IMR-90 (cell line): ENCODE measurements at regions not wholly inside any gene's neighbourhood (a gene's known extent, or its start where the extent isn't known, plus 50 kb on each side); places are given as distances from the start of the nearest gene placed in this dataset.

Source experiments
- ATAC-seq: fragments of 200-7000 bp; cut with Tn5 transposase; 2 replicates; pipeline ENCODE4 v1.9.1; 2020; ENCODE audit warnings: low read depth, mild to moderate bottlenecking, moderate library complexity
- BruUV-seq: library from RNA; stranded (reverse); fragments of 400-500 nt; replicated peaks from 2 replicates; lab custom pipeline; 2021; lab: Mats Ljungman, UMichigan
- CTCF ChIA-PET: fragments of 300-600 bp; formaldehyde crosslinking; extraction: SDS; loops from one replicate; lab custom pipeline; 2021; ENCODE audit warnings: antibody characterized with exemption; lab: Yijun Ruan, JAX
- POLR2A ChIA-PET: fragments of 300-600 bp; sonication (Branson Sonifier 250); formaldehyde crosslinking; loops from one replicate; lab custom pipeline; 2022; ENCODE audit warnings: antibody characterized with exemption; ENCODE audit not compliant: unreplicated experiment; lab: Charles Lee
- DNase-seq: peaks from one replicate; pipeline ENCODE4 v3.0.0; 2013
- H2AFZ ChIP-seq: replicated peaks from 2 replicates; pipeline ENCODE3; 2013; ENCODE audit warnings: low read length, mild to moderate bottlenecking; ENCODE audit not compliant: poor library complexity
- H2AK5ac ChIP-seq: 2 replicates; pipeline ENCODE4 v1.6.1; 2013; ENCODE audit warnings: low read depth, low read length, inconsistent platforms
- H2AK9ac ChIP-seq: replicated peaks from 2 replicates; pipeline ENCODE3; 2013; ENCODE audit warnings: mild to moderate bottlenecking, low read depth, low read length, moderate library complexity; ENCODE audit not compliant: poor library complexity
- H2BK120ac ChIP-seq: 2 replicates; pipeline ENCODE4 v1.6.1; 2013; ENCODE audit warnings: low read depth, low read length, inconsistent platforms
- H2BK15ac ChIP-seq: 3 replicates; pipeline ENCODE4 v1.6.1; 2013; ENCODE audit warnings: low read depth, low read length, inconsistent platforms
- H2BK20ac ChIP-seq: 2 replicates; pipeline ENCODE4 v1.6.1; 2013; ENCODE audit warnings: low read depth, mild to moderate bottlenecking, inconsistent platforms, low read length, moderate library complexity
- H2BK5ac ChIP-seq: 2 replicates; pipeline ENCODE4 v1.6.1; 2013; ENCODE audit warnings: mild to moderate bottlenecking, low read depth, low read length, inconsistent platforms; ENCODE audit not compliant: poor library complexity, severe bottlenecking
- H3K14ac ChIP-seq: replicated peaks from 2 replicates; pipeline ENCODE4 v1.6.1; 2013; ENCODE audit warnings: low read depth, low read length, inconsistent platforms
- H3K18ac ChIP-seq: 2 replicates; pipeline ENCODE4 v1.6.1; 2013; ENCODE audit warnings: low read depth, low read length, control low read depth
- H3K23ac ChIP-seq: 2 replicates; pipeline ENCODE4 v1.6.1; 2013; ENCODE audit warnings: low read depth, low read length, inconsistent platforms
- H3K27ac ChIP-seq: 2 replicates; pipeline ENCODE4 v1.5.1; 2013; ENCODE audit warnings: mild to moderate bottlenecking, control low read depth, low read length; ENCODE audit not compliant: insufficient read depth
- H3K27me3 ChIP-seq: 2 replicates; pipeline ENCODE4 v1.6.1; 2013; ENCODE audit warnings: low read length; ENCODE audit not compliant: control insufficient read depth, insufficient read depth
- H3K36me3 ChIP-seq: 2 replicates; pipeline ENCODE4 v1.6.1; 2013; ENCODE audit warnings: low read length, mixed read lengths; ENCODE audit not compliant: control insufficient read depth, insufficient read depth
- H3K4ac ChIP-seq: 2 replicates; pipeline ENCODE4 v1.6.1; 2013; ENCODE audit warnings: low read depth, low read length, inconsistent platforms
- H3K4me1 ChIP-seq: 2 replicates; pipeline ENCODE4 v1.6.1; 2013; ENCODE audit warnings: low read length, mixed read lengths; ENCODE audit not compliant: control insufficient read depth, insufficient read depth
- H3K4me2 ChIP-seq: 2 replicates; pipeline ENCODE4 v1.6.1; 2013; ENCODE audit warnings: low read depth, mild to moderate bottlenecking, control low read depth, low read length, moderate library complexity
- H3K4me3 ChIP-seq: 2 replicates; pipeline ENCODE4 v1.5.1; 2013; ENCODE audit warnings: low read depth, mild to moderate bottlenecking, control low read depth, low read length, moderate library complexity; ENCODE audit not compliant: insufficient read depth
- H3K56ac ChIP-seq: 2 replicates; pipeline ENCODE4 v1.6.1; 2013; ENCODE audit warnings: low read length, inconsistent platforms; ENCODE audit not compliant: insufficient read depth; ENCODE audit errors: extremely low read depth
- H3K79me1 ChIP-seq, 2 experiments: 2 replicates each; pipeline ENCODE4 v1.6.1; 2013; ENCODE audit warnings: low read length in 2 of 2, inconsistent platforms in 1 of 2, low read depth in 1 of 2
- H3K9ac ChIP-seq: 2 replicates; pipeline ENCODE4 v1.6.1; 2013; ENCODE audit warnings: low read depth, low read length, control low read depth
- H3K9me1 ChIP-seq: 2 replicates; pipeline ENCODE4 v1.6.1; 2013; ENCODE audit warnings: low read length, inconsistent platforms; ENCODE audit not compliant: insufficient read depth
- H3K9me3 ChIP-seq: 2 replicates; pipeline ENCODE4 v1.6.1; 2013; ENCODE audit warnings: low read length; ENCODE audit not compliant: control insufficient read depth, insufficient read depth
- H4K20me1 ChIP-seq: 2 replicates; pipeline ENCODE4 v1.6.1; 2013; ENCODE audit warnings: low read length, inconsistent platforms; ENCODE audit not compliant: insufficient read depth
- H4K5ac ChIP-seq: 2 replicates; pipeline ENCODE4 v1.6.1; 2013; ENCODE audit warnings: mild to moderate bottlenecking, low read depth, low read length, control low read depth
- H4K8ac ChIP-seq, 2 experiments: 2 replicates each; pipeline ENCODE4 v1.6.1; 2013; ENCODE audit warnings: low read depth in 2 of 2, low read length in 2 of 2, control low read depth in 1 of 2, inconsistent platforms in 1 of 2
- H4K91ac ChIP-seq: 2 replicates; pipeline ENCODE4 v1.6.1; 2013; ENCODE audit warnings: low read depth, low read length, inconsistent platforms; ENCODE audit not compliant: insufficient read depth
- BHLHE40 ChIP-seq: fragments of 150-350 bp; IDR thresholded peaks from 2 replicates; pipeline ENCODE4 v1.6.1; 2016; ENCODE audit warnings: mild to moderate bottlenecking, low read depth, low read length
- CEBPB ChIP-seq: IDR thresholded peaks from 2 replicates; pipeline ENCODE4 v1.6.1; 2012; ENCODE audit warnings: low read depth, low read length, improper control_type of control experiment
- CHD1 ChIP-seq: IDR thresholded peaks from 2 replicates; pipeline ENCODE4 v1.6.1; 2012; ENCODE audit warnings: low read depth, low read length, improper control_type of control experiment
- CTCF ChIP-seq: conservative IDR thresholded peaks from 2 replicates; pipeline ENCODE4 v1.5.1; 2012; ENCODE audit warnings: mild to moderate bottlenecking, low read depth, low read length, improper control_type of control experiment
- ELK1 ChIP-seq: fragments of 150-350 bp; IDR thresholded peaks from 2 replicates; pipeline ENCODE4 v1.6.1; 2016; ENCODE audit warnings: low read depth, mild to moderate bottlenecking, low read length, moderate library complexity, borderline replicate concordance
- FOS ChIP-seq: fragments of 150-350 bp; IDR thresholded peaks from 2 replicates; pipeline ENCODE4 v1.6.1; 2016; ENCODE audit warnings: low read depth, low read length
- MAFK ChIP-seq: IDR thresholded peaks from 2 replicates; pipeline ENCODE4 v1.6.1; 2012; ENCODE audit warnings: low read depth, low read length, improper control_type of control experiment
- MAZ ChIP-seq: IDR thresholded peaks from 2 replicates; pipeline ENCODE4 v1.6.1; 2012; ENCODE audit warnings: low read depth, mild to moderate bottlenecking, low read length, improper control_type of control experiment, moderate library complexity, borderline replicate concordance
- MXI1 ChIP-seq: IDR thresholded peaks from 2 replicates; pipeline ENCODE4 v1.6.1; 2012; ENCODE audit warnings: low read depth, mild to moderate bottlenecking, low read length, moderate library complexity, borderline replicate concordance
- NFE2L2 ChIP-seq: fragments of 150-350 bp; IDR thresholded peaks from 2 replicates; pipeline ENCODE4 v1.6.1; 2016; ENCODE audit warnings: low read depth, mild to moderate bottlenecking, low read length
- POLR2A ChIP-seq: IDR thresholded peaks from 2 replicates; pipeline ENCODE4 v1.6.1; 2012; ENCODE audit warnings: mild to moderate bottlenecking, low read depth, low read length
- RAD21 ChIP-seq: IDR thresholded peaks from 2 replicates; pipeline ENCODE4 v1.6.1; 2012; ENCODE audit warnings: low read length, improper control_type of control experiment
- RCOR1 ChIP-seq: IDR thresholded peaks from 2 replicates; pipeline ENCODE4 v1.6.1; 2012; ENCODE audit warnings: mild to moderate bottlenecking, low read length, improper control_type of control experiment; ENCODE audit not compliant: insufficient replicate concordance
- RFX5 ChIP-seq: IDR thresholded peaks from 2 replicates; pipeline ENCODE4 v1.8.0; 2012; ENCODE audit warnings: low read depth, mild to moderate bottlenecking, low read length, moderate library complexity
- SMC3 ChIP-seq: fragments of 150-350 bp; IDR thresholded peaks from 2 replicates; pipeline ENCODE4 v1.6.1; 2016; ENCODE audit warnings: low read depth, mild to moderate bottlenecking, antibody characterized with exemption, low read length, moderate library complexity
- WGBS, 2 experiments: methylation state at CpG; one replicate each; pipeline versions ENCODE4 v1.1.5 to v1.1.7; 2013; ENCODE audit warnings: missing lambda C conversion rate in 2 of 2; ENCODE audit not compliant: insufficient read length in 1 of 2; ENCODE audit errors: extremely low coverage in 2 of 2; 5-methylcytosine and 5-hydroxymethylcytosine counted together
- dilution Hi-C: fragments of 300-500 bp; cut with HindIII; formaldehyde crosslinking; loops from one replicate; pipeline ENCODE4 v1.14.3; 2018; ENCODE audit warnings: low sequenced_read_pairs; ENCODE audit not compliant: unreplicated experiment
- in situ Hi-C: fragments of 300-500 bp; cut with MboI; formaldehyde crosslinking; loops from 3 replicates; pipeline ENCODE4 v1.14.3; 2019; ENCODE audit warnings: low sequenced_read_pairs, inconsistent platforms, mixed read lengths
- intact Hi-C: fragments of 100-400 bp; cut with micrococcal nuclease; formaldehyde crosslinking; loops from 2 replicates; pipeline ENCODE4 v1.10.0; 2022
- TF ChIP-seq, protein P1 (sequence below): fragments of 150-350 bp; IDR thresholded peaks from 2 replicates; pipeline ENCODE4 v1.6.1; 2017; ENCODE audit warnings: mild to moderate bottlenecking, antibody characterized with exemption, low read length, low read depth

DNA sequence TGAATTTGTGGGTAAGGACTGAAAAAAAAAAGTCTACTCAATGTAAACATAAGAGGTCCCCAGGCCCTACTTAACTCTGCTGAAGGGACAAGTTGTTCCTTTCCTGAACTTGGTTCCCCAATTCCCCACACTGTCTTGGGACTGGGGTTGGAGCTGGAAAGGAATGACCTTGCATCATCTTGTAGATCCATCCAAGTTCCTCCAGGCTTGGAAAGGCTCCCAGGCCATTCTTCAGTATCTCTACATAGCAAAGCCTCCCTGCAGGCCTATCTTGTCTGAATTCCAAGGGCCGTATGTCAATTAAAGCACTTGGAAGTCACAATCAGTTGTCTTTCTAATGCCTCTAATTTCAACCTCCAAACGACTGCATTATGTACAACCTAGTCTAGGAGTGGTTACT is 361.2 kb downstream of the TMEM135 start:
- intact Hi-C loops, result no loop called here
- H3K27me3 ChIP-seq, result no peaks in the 10 kb centered on the region
- CTCF ChIA-PET, result interaction anchor here (1.7 kb wide), 1 partner anchor 22 kb away, joined by 8 read pairs; no protein-coding TSS in a partner anchor

More for the DNA sequence above, 361.2 kb downstream of the TMEM135 start:
- Histone ChIP-seq H3K27ac (no peak overlapping the region), H2AK5ac (no peak overlapping the region), H3K4me1 (no peaks in the 10 kb centered on the region), H4K5ac (no peak overlapping the region), H2AFZ (no peak overlapping the region), H3K14ac (no peak overlapping the region), H2BK120ac (no peak overlapping the region), H2BK20ac (no peak overlapping the region), H3K18ac (no peak overlapping the region), H3K9ac (no peak overlapping the region), H3K79me1 (no peaks in the 10 kb centered on the region), H2BK5ac (no peak overlapping the region), H3K4me3 (no peak overlapping the region), H3K9me1 (no peaks in the 10 kb centered on the region), H3K36me3 (no peaks in the 10 kb centered on the region), H4K91ac (no peak overlapping the region), H3K9me3 (no peaks in the 10 kb centered on the region), H3K23ac (no peak overlapping the region), H4K20me1 (no peaks in the 10 kb centered on the region), H3K4ac (no peak overlapping the region), H4K8ac (no peak overlapping the region), H3K4me2 (no peak overlapping the region), H3K56ac (no peak overlapping the region), H2BK15ac (no peak overlapping the region), H2AK9ac (no peak overlapping the region)
- DNase-seq (no peak), ATAC-seq (no peak)
- TF ChIP-seq NFE2L2 (no peak), ELK1 (no peak), CTCF (no peak), RAD21 (no peak), MXI1 (no peak), RFX5 (no peak), SMC3 (no peak), MAZ (no peak), RCOR1 (no peak), CHD1 (no peak), CEBPB (no peak), FOS (no peak), BHLHE40 (no peak), MAFK (no peak), POLR2A (no peak)
- TF ChIP-seq, protein P1, sequence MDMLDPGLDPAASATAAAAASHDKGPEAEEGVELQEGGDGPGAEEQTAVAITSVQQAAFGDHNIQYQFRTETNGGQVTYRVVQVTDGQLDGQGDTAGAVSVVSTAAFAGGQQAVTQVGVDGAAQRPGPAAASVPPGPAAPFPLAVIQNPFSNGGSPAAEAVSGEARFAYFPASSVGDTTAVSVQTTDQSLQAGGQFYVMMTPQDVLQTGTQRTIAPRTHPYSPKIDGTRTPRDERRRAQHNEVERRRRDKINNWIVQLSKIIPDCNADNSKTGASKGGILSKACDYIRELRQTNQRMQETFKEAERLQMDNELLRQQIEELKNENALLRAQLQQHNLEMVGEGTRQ, result no peak
- in situ Hi-C loops, result no loop called here
- no TSS peak for BruUV-seq
- POLR2A ChIA-PET, result no interaction called here
- dilution Hi-C loops, result no loop called here
- WGBS, 2 experiments, result no CpG with 5 or more reads among the region's 2 CpGs
